Colonic mucosa (tissue), 4 donors: ENCODE measurements at regions not wholly inside any gene's neighbourhood (a gene's known extent, or its start where the extent isn't known, plus 50 kb on each side); places are given as distances from the start of the nearest gene placed in this dataset.

Experiments used
- DNase-seq: peaks from one replicate; pipeline ENCODE4 v3.0.0-alpha.2; 2020
- H3K27ac ChIP-seq: fragments of 200-600 bp; one replicate; pipeline ENCODE4 v1.8.0; 2021
- H3K27me3 ChIP-seq: fragments of 200-600 bp; one replicate; pipeline ENCODE4 v1.8.0; 2021
- H3K36me3 ChIP-seq: fragments of 200-600 bp; one replicate; pipeline ENCODE4 v1.8.0; 2021
- H3K4me1 ChIP-seq: fragments of 200-600 bp; one replicate; pipeline ENCODE4 v1.8.0; 2021; ENCODE audit warnings: mild to moderate bottlenecking
- H3K4me3 ChIP-seq: fragments of 200-600 bp; one replicate; pipeline ENCODE4 v1.8.0; 2021
- H3K9ac ChIP-seq, 2 donors: one replicate each; pipeline ENCODE4 v1.7.0; 2013; ENCODE audit warnings: control low read depth in 2 of 2, low read depth in 2 of 2, low read length in 2 of 2
- H3K9me3 ChIP-seq: fragments of 200-600 bp; one replicate; pipeline ENCODE4 v1.8.0; 2021
- CTCF ChIP-seq: fragments of 200-600 bp; IDR thresholded peaks from one replicate; pipeline ENCODE4 v1.8.0; 2022; ENCODE audit warnings: antibody characterized with exemption, mild to moderate bottlenecking
- intact Hi-C: fragments of 100-400 bp; cut with DNase I; formaldehyde crosslinking; loops from one replicate; pipeline ENCODE4 v1.14.1; 2022
- donor health status: healthy.
- donor health status: DM: no; HTN: no; CAD: no.
- donor health status: DM: no; HTN: no; CAD: no.

GRCh38 chr5:168114444-168115017, 176.9 kb upstream of the WWC1 start:
- no peaks in the 10 kb centered on the region for H3K36me3 ChIP-seq
- H3K4me1 ChIP-seq: no peaks in the 10 kb centered on the region
- intact Hi-C loops: no loop called here
- no peak overlapping the region for H3K4me3 ChIP-seq
- no peak overlapping the region for H3K9ac ChIP-seq
- H3K27me3 ChIP-seq: no peaks in the 10 kb centered on the region
- H3K27ac ChIP-seq: no peak overlapping the region
- peak; percentile 83 for DNase-seq
- peak; percentile 69 for TF ChIP-seq CTCF
- no peaks in the 10 kb centered on the region for H3K9me3 ChIP-seq

GRCh38 chr5:168117469-168117868, 174.0 kb upstream of the WWC1 start:
- no peak for TF ChIP-seq CTCF
- H3K9me3 ChIP-seq: no peaks in the 10 kb centered on the region
- no peaks in the 10 kb centered on the region for H3K27me3 ChIP-seq
- DNase-seq: no peak
- intact Hi-C loops: no loop called here
- no peak overlapping the region for H3K4me3 ChIP-seq
- H3K27ac ChIP-seq: no peak overlapping the region
- H3K4me1 ChIP-seq: no peaks in the 10 kb centered on the region
- no peaks in the 10 kb centered on the region for H3K36me3 ChIP-seq
- H3K9ac ChIP-seq: no peak overlapping the region

- H3K27me3 ChIP-seq: no peaks in the 10 kb centered on the region
- H3K4me3 ChIP-seq: no peak overlapping the region
- H3K36me3 ChIP-seq: no peaks in the 10 kb centered on the region
- no peak overlapping the region for H3K27ac ChIP-seq
- no peak overlapping the region for H3K9ac ChIP-seq
- intact Hi-C loops: no loop called here
- H3K9me3 ChIP-seq: no peaks in the 10 kb centered on the region
- DNase-seq: no peak
- TF ChIP-seq CTCF: no peak
- H3K4me1 ChIP-seq: no peaks in the 10 kb centered on the region
These were observed 173.3 kb upstream of the WWC1 start for GRCh38 chr5:168118042-168118668.

GRCh38 chr5:168120401-168121137, 170.9 kb upstream of the WWC1 start:
- no peaks in the 10 kb centered on the region for H3K4me1 ChIP-seq
- no peak overlapping the region for H3K9ac ChIP-seq
- H3K27ac ChIP-seq: no peak overlapping the region
- no peaks in the 10 kb centered on the region for H3K27me3 ChIP-seq
- no peak overlapping the region for H3K4me3 ChIP-seq
- intact Hi-C loops: no loop called here
- no peak for TF ChIP-seq CTCF
- no peak for DNase-seq
- H3K36me3 ChIP-seq: no peaks in the 10 kb centered on the region
- no peaks in the 10 kb centered on the region for H3K9me3 ChIP-seq

GRCh38 chr5:168121138-168121494, 170.3 kb upstream of the WWC1 start:
- Histone ChIP-seq H3K4me3 (no peak overlapping the region), H3K27ac (no peak overlapping the region), H3K9me3 (no peaks in the 10 kb centered on the region), H3K27me3 (no peaks in the 10 kb centered on the region), H3K4me1 (no peaks in the 10 kb centered on the region), H3K36me3 (no peaks in the 10 kb centered on the region), H3K9ac (no peak overlapping the region)
- intact Hi-C loops: no loop called here
- no peak for DNase-seq
- no peak for TF ChIP-seq CTCF
